Thyroid gland (tissue), 4 donors: ENCODE measurements at regions not wholly inside any gene's neighbourhood (a gene's known extent, or its start where the extent isn't known, plus 50 kb on each side); places are given as distances from the start of the nearest gene placed in this dataset.

Experiments used
- CTCF ChIP-seq, 6 experiments: fragments of 200-600 bp in 3 of 6; fragments of 450-650 bp in 3 of 6; sonication (generic) in 3 of 6; IDR thresholded peaks; one replicate each; pipeline ENCODE4 v1.5.1; 2016 to 2019; ENCODE audit warnings: antibody characterized with exemption in 6 of 6, mild to moderate bottlenecking in 2 of 6, inconsistent platforms in 1 of 6, moderate library complexity in 1 of 6
- POLR2A ChIP-seq, 2 donors: fragments of 450-650 bp; IDR thresholded peaks; one replicate each; pipeline ENCODE4 v1.6.1; 2017; ENCODE audit warnings: antibody characterized with exemption in 2 of 2, mild to moderate bottlenecking in 2 of 2, moderate library complexity in 1 of 2

- TF ChIP-seq CTCF (IDR thresholded peaks at IDR 0.05): no peak
- TF ChIP-seq POLR2A (IDR thresholded peaks at IDR 0.05): no peak
These were observed 378.3 kb upstream of the PCDH10 start for GRCh38 chr4:132770776-132771175.
